ENCODE measurements at regions not wholly inside any gene's neighbourhood (a gene's known extent, or its start where the extent isn't known, plus 50 kb on each side); places are given as distances from the start of the nearest gene placed in this dataset.

GRCh38 chr13:76725896-76726295 lies 160.3 kb downstream of the KCTD12 start:
- POLR2A ChIA-PET: no interaction called here
- Mint-ChIP-seq H3K4me3 (no peak overlapping the region), H3K27me3 (no peaks in the 10 kb centered on the region), H3K4me1 (ENCODE audit: low read depth) (no peaks in the 10 kb centered on the region), H3K36me3 (ENCODE audit: low read depth) (no peaks in the 10 kb centered on the region), H3K27ac (no peak overlapping the region), H3K9me3 (no peaks in the 10 kb centered on the region)
- TF ChIP-seq, protein P1, sequence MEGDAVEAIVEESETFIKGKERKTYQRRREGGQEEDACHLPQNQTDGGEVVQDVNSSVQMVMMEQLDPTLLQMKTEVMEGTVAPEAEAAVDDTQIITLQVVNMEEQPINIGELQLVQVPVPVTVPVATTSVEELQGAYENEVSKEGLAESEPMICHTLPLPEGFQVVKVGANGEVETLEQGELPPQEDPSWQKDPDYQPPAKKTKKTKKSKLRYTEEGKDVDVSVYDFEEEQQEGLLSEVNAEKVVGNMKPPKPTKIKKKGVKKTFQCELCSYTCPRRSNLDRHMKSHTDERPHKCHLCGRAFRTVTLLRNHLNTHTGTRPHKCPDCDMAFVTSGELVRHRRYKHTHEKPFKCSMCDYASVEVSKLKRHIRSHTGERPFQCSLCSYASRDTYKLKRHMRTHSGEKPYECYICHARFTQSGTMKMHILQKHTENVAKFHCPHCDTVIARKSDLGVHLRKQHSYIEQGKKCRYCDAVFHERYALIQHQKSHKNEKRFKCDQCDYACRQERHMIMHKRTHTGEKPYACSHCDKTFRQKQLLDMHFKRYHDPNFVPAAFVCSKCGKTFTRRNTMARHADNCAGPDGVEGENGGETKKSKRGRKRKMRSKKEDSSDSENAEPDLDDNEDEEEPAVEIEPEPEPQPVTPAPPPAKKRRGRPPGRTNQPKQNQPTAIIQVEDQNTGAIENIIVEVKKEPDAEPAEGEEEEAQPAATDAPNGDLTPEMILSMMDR (IDR thresholded peaks at IDR 0.05): no peak
- CTCF ChIA-PET: no interaction called here
- DNase-seq (no peak), ATAC-seq (no peak)
- intact Hi-C loops (cut with micrococcal nuclease): no loop called here

DNA sequence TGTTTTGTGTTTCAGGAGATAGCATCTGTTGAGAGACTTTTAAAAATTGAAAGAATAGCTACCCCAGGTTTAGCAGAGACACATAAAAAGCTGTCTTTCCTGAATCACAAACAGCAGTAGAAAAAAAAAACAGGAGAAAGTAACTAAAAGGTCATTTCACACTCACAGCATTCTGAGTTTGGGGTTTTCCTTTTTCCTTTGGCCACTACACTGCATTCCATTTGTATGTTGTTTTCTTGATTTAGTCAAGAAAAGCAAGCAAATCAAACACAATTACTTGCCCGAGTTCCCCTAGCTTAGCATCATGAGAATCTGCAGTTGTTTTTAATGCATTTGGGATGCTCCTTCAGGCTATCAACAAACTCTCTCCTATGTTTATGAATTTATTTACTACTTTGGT lies 161.0 kb downstream of the KCTD12 start:
- CTCF ChIA-PET: no interaction called here
- H3K4me1 Mint-ChIP-seq (ENCODE audit: low read depth): no peaks in the 10 kb centered on the region
- POLR2A ChIA-PET: interaction anchor here (0.6 kb wide), 1 partner anchor 160 kb away, joined by 3 read pairs; no protein-coding TSS in a partner anchor
- intact Hi-C loops (cut with micrococcal nuclease): no loop called here
- no peaks in the 10 kb centered on the region for H3K27me3 Mint-ChIP-seq
- H3K9me3 Mint-ChIP-seq: no peaks in the 10 kb centered on the region
- DNase-seq: no peak
- TF ChIP-seq, protein P1 (IDR thresholded peaks at IDR 0.05): no peak
- no peak overlapping the region for H3K4me3 Mint-ChIP-seq
- H3K36me3 Mint-ChIP-seq (ENCODE audit: low read depth): no peaks in the 10 kb centered on the region
- H3K27ac Mint-ChIP-seq: no peak overlapping the region
- ATAC-seq: no peak

GRCh38 chr13:76724421-76724820 lies 161.8 kb downstream of the KCTD12 start:
- CTCF ChIA-PET: interaction anchor here (1.0 kb wide), 1 partner anchor 179 kb away, joined by 3 read pairs; no protein-coding TSS in a partner anchor
- ATAC-seq (no peak), DNase-seq (no peak)
- Mint-ChIP-seq H3K27me3 (no peaks in the 10 kb centered on the region), H3K27ac (no peak overlapping the region), H3K4me3 (no peak overlapping the region), H3K9me3 (no peaks in the 10 kb centered on the region), H3K4me1 (ENCODE audit: low read depth) (no peaks in the 10 kb centered on the region), H3K36me3 (ENCODE audit: low read depth) (no peaks in the 10 kb centered on the region)
- POLR2A ChIA-PET: interaction anchor here (0.6 kb wide), 1 partner anchor 161 kb away, joined by 3 read pairs; no protein-coding TSS in a partner anchor
- TF ChIP-seq, protein P1 (IDR thresholded peaks at IDR 0.05): no peak
- intact Hi-C loops (cut with micrococcal nuclease): no loop called here

DNA sequence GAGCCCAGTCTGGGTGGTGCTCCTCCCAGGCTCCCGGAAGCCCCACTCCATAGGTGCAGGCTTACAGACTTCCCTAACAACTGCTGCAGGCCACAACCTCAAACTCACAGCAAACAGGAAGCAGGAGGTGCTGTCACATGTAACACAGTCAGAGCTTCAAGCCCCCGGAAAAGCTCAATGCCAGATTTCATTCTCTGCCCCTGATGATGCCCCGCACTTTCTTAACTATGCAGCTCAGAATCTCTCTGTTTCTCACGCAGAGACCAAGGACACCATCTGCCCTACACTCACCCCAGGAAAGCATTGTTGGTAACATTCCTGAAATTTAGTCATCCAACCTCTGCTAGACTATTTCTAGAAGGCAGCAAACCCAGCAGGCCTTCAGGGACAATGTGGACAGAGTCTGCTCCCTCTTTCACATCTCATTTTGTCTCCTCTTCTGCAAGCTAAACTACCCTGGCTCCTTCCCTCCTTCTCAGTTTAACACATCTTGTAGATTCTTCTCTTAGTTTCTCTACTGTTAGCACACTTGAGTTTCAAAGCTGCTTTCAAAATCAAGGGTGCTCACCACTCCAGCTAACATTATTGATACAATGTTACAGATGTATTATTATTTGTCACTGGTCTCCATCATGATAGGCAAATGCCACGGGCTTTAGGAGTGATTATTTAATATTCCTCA lies 162.5 kb downstream of the KCTD12 start:
- Mint-ChIP-seq H3K27ac (no peak overlapping the region), H3K9me3 (no peaks in the 10 kb centered on the region), H3K4me3 (no peak overlapping the region), H3K4me1 (ENCODE audit: low read depth) (no peaks in the 10 kb centered on the region), H3K27me3 (no peaks in the 10 kb centered on the region), H3K36me3 (ENCODE audit: low read depth) (no peaks in the 10 kb centered on the region)
- intact Hi-C loops (cut with micrococcal nuclease): no loop called here
- POLR2A ChIA-PET: no interaction called here
- TF ChIP-seq, protein P1 (IDR thresholded peaks at IDR 0.05): no peak
- CTCF ChIA-PET: interaction anchor here (0.7 to 1.0 kb wide), 3 partner anchors 11 to 180 kb away, joined by 3 to 4 read pairs (median 3); no protein-coding TSS in a partner anchor
- ATAC-seq: peak; percentile 61
- DNase-seq: peak; percentile 17

GRCh38 chr13:76722782-76723181 lies 163.4 kb downstream of the KCTD12 start:
- no peak for DNase-seq
- ChIA-PET CTCF (no interaction called here), POLR2A (interaction anchor here (0.6 kb wide), 1 partner anchor 15 kb away, joined by 3 read pairs; no protein-coding TSS in a partner anchor)
- intact Hi-C loops (cut with micrococcal nuclease): no loop called here
- ATAC-seq: no peak
- Mint-ChIP-seq H3K9me3 (no peaks in the 10 kb centered on the region), H3K4me3 (no peak overlapping the region), H3K36me3 (ENCODE audit: low read depth) (no peaks in the 10 kb centered on the region), H3K4me1 (ENCODE audit: low read depth) (no peaks in the 10 kb centered on the region), H3K27ac (no peak overlapping the region), H3K27me3 (no peaks in the 10 kb centered on the region)
- TF ChIP-seq, protein P1 (IDR thresholded peaks at IDR 0.05): no peak
